Spleen (tissue), 7 donors: ENCODE measurements at regions not wholly inside any gene's neighbourhood (a gene's known extent, or its start where the extent isn't known, plus 50 kb on each side); places are given as distances from the start of the nearest gene placed in this dataset.

Source experiments
- POLR2A ChIP-seq, 3 donors: fragments of 450-650 bp; IDR thresholded peaks; one replicate each; pipeline ENCODE4 v1.5.1; 2017; ENCODE audit warnings: antibody characterized with exemption in 3 of 3, mild to moderate bottlenecking in 1 of 3
- POLR2AphosphoS5 ChIP-seq, 3 donors: sonication (generic); formaldehyde crosslinking; IDR thresholded peaks; one replicate each; pipeline ENCODE4 v1.5.1; 2017; ENCODE audit warnings: antibody characterized with exemption in 3 of 3
- TF ChIP-seq, protein P1 (sequence below), 11 experiments: fragments of 200-600 bp in 7 of 11; fragments of 450-650 bp in 4 of 11; sonication (generic) in 4 of 11; IDR thresholded peaks in 8 of 11; conservative IDR thresholded peaks in 3 of 11; 1 replicate in 7 of 11; 2 replicates in 4 of 11; pipeline versions ENCODE4 v1.4.0 to v1.8.0; 2016 to 2021; ENCODE audit warnings: antibody characterized with exemption in 11 of 11, inconsistent platforms in 4 of 11, mild to moderate bottlenecking in 1 of 11
- donor health status: DM: no; HTN: no; CAD: no; lungs with moderate emphysema.
- donor health status: DM: no; HTN: no; CAD: no.
- donor health status: DM: no; HTN: no; CAD: no.

DNA sequence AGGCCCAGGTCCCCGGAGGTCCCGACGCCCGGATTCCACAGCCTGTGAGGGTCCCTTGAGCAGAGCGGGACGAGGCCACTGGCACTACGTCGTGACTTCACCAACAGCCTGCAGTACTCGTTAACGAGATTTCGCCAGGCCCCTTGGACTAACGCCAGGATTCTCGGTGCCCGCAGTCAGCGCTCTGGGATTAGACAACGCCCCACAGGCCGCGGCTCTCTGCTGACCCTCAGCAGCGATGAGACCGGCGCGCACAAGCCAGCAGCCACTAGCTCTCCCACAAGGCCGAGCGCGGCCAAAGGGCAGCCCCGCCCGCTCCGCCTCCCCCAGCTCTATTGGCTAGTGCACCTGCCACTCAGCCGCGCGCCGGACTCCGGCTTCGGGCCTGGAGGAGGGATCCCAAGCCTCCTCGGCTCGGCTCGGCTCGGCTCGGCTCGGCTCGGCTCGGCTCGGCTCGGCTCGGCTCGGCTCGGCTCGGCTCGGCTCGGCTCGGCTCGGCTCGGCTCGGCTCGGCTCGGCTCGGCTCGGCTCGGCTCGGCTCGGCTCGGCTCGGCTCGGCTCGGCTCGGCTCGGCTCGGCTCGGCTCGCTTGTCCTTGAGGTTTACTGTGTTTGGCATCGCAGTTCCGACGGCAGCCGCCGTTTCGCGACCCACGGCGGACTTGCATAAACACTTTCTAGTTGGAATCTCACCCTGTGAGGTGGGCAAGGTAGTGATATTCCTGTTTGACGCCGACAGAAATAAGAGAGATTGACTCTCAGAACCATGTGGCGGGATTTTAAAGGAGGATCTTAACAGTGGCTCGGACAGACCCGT is 231.7 kb upstream of the SERP2 start:
- TF ChIP-seq, protein P1, sequence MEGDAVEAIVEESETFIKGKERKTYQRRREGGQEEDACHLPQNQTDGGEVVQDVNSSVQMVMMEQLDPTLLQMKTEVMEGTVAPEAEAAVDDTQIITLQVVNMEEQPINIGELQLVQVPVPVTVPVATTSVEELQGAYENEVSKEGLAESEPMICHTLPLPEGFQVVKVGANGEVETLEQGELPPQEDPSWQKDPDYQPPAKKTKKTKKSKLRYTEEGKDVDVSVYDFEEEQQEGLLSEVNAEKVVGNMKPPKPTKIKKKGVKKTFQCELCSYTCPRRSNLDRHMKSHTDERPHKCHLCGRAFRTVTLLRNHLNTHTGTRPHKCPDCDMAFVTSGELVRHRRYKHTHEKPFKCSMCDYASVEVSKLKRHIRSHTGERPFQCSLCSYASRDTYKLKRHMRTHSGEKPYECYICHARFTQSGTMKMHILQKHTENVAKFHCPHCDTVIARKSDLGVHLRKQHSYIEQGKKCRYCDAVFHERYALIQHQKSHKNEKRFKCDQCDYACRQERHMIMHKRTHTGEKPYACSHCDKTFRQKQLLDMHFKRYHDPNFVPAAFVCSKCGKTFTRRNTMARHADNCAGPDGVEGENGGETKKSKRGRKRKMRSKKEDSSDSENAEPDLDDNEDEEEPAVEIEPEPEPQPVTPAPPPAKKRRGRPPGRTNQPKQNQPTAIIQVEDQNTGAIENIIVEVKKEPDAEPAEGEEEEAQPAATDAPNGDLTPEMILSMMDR (IDR thresholded peaks at IDR 0.05 in 8 of 11, conservative IDR thresholded peaks at IDR 0.05 in 3 of 11) = peak in 9 of 11 experiments; percentile 11 to 52 (median 43)
- TF ChIP-seq POLR2A (IDR thresholded peaks at IDR 0.05) = peak; percentile 29 to 59 (median 52)
- peak; percentile 96 to 98 (median 97) for TF ChIP-seq POLR2AphosphoS5 (IDR thresholded peaks at IDR 0.05)
